Activated naive CD4-positive, alpha-beta T cell (primary cell): ENCODE measurements at regions not wholly inside any gene's neighbourhood (a gene's known extent, or its start where the extent isn't known, plus 50 kb on each side); places are given as distances from the start of the nearest gene placed in this dataset.
"Not testable (repeated sequence)": the region's sequence is repeated elsewhere in the genome, so short reads cannot be mapped to it uniquely, and the experiment has no call there.

ENCODE experiments used
- DNase-seq, 4 experiments: peaks; one replicate each; lab custom pipeline; 2025; lab: John Stamatoyannopoulos, UW

GRCh38 chr4:3879681-3880614 is 113.8 kb downstream of the ADRA2C start:
- peak in 1 of 4 experiments; percentile 6 for DNase-seq

- peak; percentile 24 to 51 (median 39) for DNase-seq
Measured at GRCh38 chr4:3880615-3881120, 114.5 kb downstream of the ADRA2C start.

- not testable (repeated sequence) for DNase-seq
Measured at GRCh38 chr4:3882316-3882885, 116.2 kb downstream of the ADRA2C start.

- not testable (repeated sequence) for DNase-seq
Measured at GRCh38 chr4:3884261-3884660, 118.1 kb downstream of the ADRA2C start.

GRCh38 chr4:3893590-3893989 is 127.4 kb downstream of the ADRA2C start:
- not testable (repeated sequence) for DNase-seq

- DNase-seq: not testable (repeated sequence)
Measured at GRCh38 chr4:3894086-3894959, 128.1 kb downstream of the ADRA2C start.

GRCh38 chr4:3896441-3896840 is 130.3 kb downstream of the ADRA2C start:
- DNase-seq: no peak

- DNase-seq: not testable (repeated sequence)
Measured at GRCh38 chr4:3896871-3897578, 130.8 kb downstream of the ADRA2C start.

- no peak for DNase-seq
Measured at GRCh38 chr4:3898098-3898497, 131.9 kb downstream of the ADRA2C start.

GRCh38 chr4:3898928-3899327 is 132.7 kb downstream of the ADRA2C start:
- DNase-seq: not testable (repeated sequence)

- DNase-seq: not testable (repeated sequence)
Measured at GRCh38 chr4:3904264-3904955, 138.2 kb downstream of the ADRA2C start.

GRCh38 chr4:3909616-3910015 is 143.4 kb downstream of the ADRA2C start:
- DNase-seq: not testable (repeated sequence)

- DNase-seq: not testable (repeated sequence)
Measured at GRCh38 chr4:3910161-3910950, 144.2 kb downstream of the ADRA2C start.

GRCh38 chr4:3911252-3911856 is 145.2 kb downstream of the ADRA2C start:
- DNase-seq: no peak

GRCh38 chr4:3914511-3914910 is 148.3 kb downstream of the ADRA2C start:
- not testable (repeated sequence) for DNase-seq

- not testable (repeated sequence) for DNase-seq
Measured at GRCh38 chr4:3919509-3919908, 153.3 kb downstream of the ADRA2C start.

GRCh38 chr4:3921902-3922301 is 155.7 kb downstream of the ADRA2C start:
- DNase-seq: not testable (repeated sequence)

- not testable (repeated sequence) for DNase-seq
Measured at GRCh38 chr4:3925841-3926240, 159.7 kb downstream of the ADRA2C start.

GRCh38 chr4:3926271-3926670 is 160.1 kb downstream of the ADRA2C start:
- DNase-seq: not testable (repeated sequence)
